22Rv1 (cell line): ENCODE measurements at regions not wholly inside any gene's neighbourhood (a gene's known extent, or its start where the extent isn't known, plus 50 kb on each side); places are given as distances from the start of the nearest gene placed in this dataset.

Source experiments
- CTCF ChIP-seq: fragments of 450-650 bp; IDR thresholded peaks from 2 replicates; pipeline ENCODE4 v1.5.1; 2017; ENCODE audit warnings: mild to moderate bottlenecking
- ZFX ChIP-seq: fragments of 450-650 bp; IDR thresholded peaks from 2 replicates; pipeline ENCODE4 v1.6.1; 2017; ENCODE audit warnings: antibody characterized with exemption, borderline replicate concordance

DNA sequence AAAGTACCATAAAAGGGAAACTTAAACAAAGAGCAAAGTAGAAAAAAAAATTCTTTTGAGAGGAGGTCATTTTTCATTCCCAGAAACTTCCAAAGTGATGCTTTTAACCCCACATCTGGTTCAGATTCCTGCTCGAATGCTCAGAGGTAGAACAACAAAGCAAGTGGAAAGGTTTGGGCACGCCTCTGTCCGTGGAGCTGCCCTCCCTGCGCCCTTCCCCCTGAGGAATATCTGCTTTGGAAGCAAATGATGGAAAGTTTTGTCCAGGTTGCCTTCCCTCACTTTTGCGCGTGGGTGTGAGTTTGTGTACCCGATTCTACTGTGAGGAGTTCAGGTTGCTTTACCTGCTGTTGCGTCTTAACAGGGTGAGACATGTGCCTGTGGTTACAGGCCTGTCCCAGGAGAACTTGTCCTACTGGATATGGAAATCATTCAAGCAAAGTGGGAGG lies 110.2 kb downstream of the KLF5 start:
- TF ChIP-seq CTCF (no peak), ZFX (no peak)
